NT2/D1 (cell line): ENCODE measurements at regions not wholly inside any gene's neighbourhood (a gene's known extent, or its start where the extent isn't known, plus 50 kb on each side); places are given as distances from the start of the nearest gene placed in this dataset.

Experiments used
- DNase-seq: peaks from one replicate; pipeline ENCODE4 v3.0.0-alpha.2; 2011; ENCODE audit warnings: low read depth, low spot score
- H3K27me3 ChIP-seq: 2 replicates; pipeline ENCODE4 v1.6.0; 2011; ENCODE audit warnings: mild to moderate bottlenecking; ENCODE audit not compliant: insufficient read length, insufficient read depth
- H3K36me3 ChIP-seq: 2 replicates; pipeline ENCODE4 v1.6.1; 2011; ENCODE audit warnings: mild to moderate bottlenecking, low read length, mixed read lengths; ENCODE audit not compliant: insufficient read depth, insufficient read length
- H3K4me1 ChIP-seq: 2 replicates; pipeline ENCODE4 v1.5.1; 2011; ENCODE audit not compliant: insufficient read depth, insufficient read length
- H3K4me3 ChIP-seq: 2 replicates; pipeline ENCODE4 v1.5.1; 2011; ENCODE audit warnings: low read depth; ENCODE audit not compliant: insufficient read length
- H3K9ac ChIP-seq: 2 replicates; pipeline ENCODE4 v1.6.0; 2011; ENCODE audit warnings: low read depth; ENCODE audit not compliant: insufficient read length
- H3K9me3 ChIP-seq: 2 replicates; pipeline ENCODE4 v1.5.1; 2011; ENCODE audit warnings: mild to moderate bottlenecking, low read length; ENCODE audit not compliant: insufficient read depth
- SUZ12 ChIP-seq: IDR thresholded peaks from 2 replicates; pipeline ENCODE4 v1.6.1; 2011; ENCODE audit not compliant: insufficient read length, insufficient read depth; ENCODE audit errors: extremely low read depth
- YY1 ChIP-seq: IDR thresholded peaks from 2 replicates; pipeline ENCODE4 v1.6.1; 2011; ENCODE audit not compliant: insufficient read length, insufficient read depth
- ZNF274 ChIP-seq: IDR thresholded peaks from 2 replicates; pipeline ENCODE4 v1.6.1; 2011; ENCODE audit warnings: mild to moderate bottlenecking, low read depth, low read length

- no peak for DNase-seq
- TF ChIP-seq SUZ12 (no peak), ZNF274 (no peak), YY1 (no peak)
- H3K9me3 ChIP-seq, result no peaks in the 10 kb centered on the region
- H3K36me3 ChIP-seq, result no peaks in the 10 kb centered on the region
- no peak overlapping the region for H3K4me3 ChIP-seq
- H3K9ac ChIP-seq, result no peak overlapping the region
- no peaks in the 10 kb centered on the region for H3K27me3 ChIP-seq
- no peaks in the 10 kb centered on the region for H3K4me1 ChIP-seq
Measured at GRCh38 chr4:123158576-123158975, 236.2 kb upstream of the NUDT6 start.

- no peak overlapping the region for H3K4me3 ChIP-seq
- H3K36me3 ChIP-seq, result no peaks in the 10 kb centered on the region
- H3K4me1 ChIP-seq, result no peaks in the 10 kb centered on the region
- DNase-seq, result no peak
- no peak overlapping the region for H3K9ac ChIP-seq
- no peaks in the 10 kb centered on the region for H3K27me3 ChIP-seq
- no peaks in the 10 kb centered on the region for H3K9me3 ChIP-seq
- TF ChIP-seq SUZ12, result no peak
- TF ChIP-seq YY1, result no peak
- no peak for TF ChIP-seq ZNF274
Measured at GRCh38 chr4:123159479-123159878, 237.1 kb upstream of the NUDT6 start.

GRCh38 chr4:123162859-123163258 is 233.7 kb upstream of the SPRY1 start:
- DNase-seq, result no peak
- Histone ChIP-seq H3K9me3 (peaks cover 5% of the 10 kb centered on the region; the same call in 1 of the 2 replicates), H3K9ac (no peak overlapping the region), H3K4me3 (no peak overlapping the region), H3K27me3 (no peaks in the 10 kb centered on the region), H3K36me3 (no peaks in the 10 kb centered on the region), H3K4me1 (no peaks in the 10 kb centered on the region)
- TF ChIP-seq YY1 (no peak), SUZ12 (no peak), ZNF274 (no peak)

GRCh38 chr4:123163501-123163900 is 233.1 kb upstream of the SPRY1 start:
- Histone ChIP-seq H3K4me3 (no peak overlapping the region), H3K9me3 (peaks cover 5% of the 10 kb centered on the region; the same call in 1 of the 2 replicates), H3K36me3 (no peaks in the 10 kb centered on the region), H3K9ac (no peak overlapping the region), H3K4me1 (no peaks in the 10 kb centered on the region), H3K27me3 (no peaks in the 10 kb centered on the region)
- TF ChIP-seq ZNF274 (no peak), YY1 (no peak), SUZ12 (no peak)
- DNase-seq, result no peak

GRCh38 chr4:123166023-123166422 is 230.6 kb upstream of the SPRY1 start:
- no peaks in the 10 kb centered on the region for H3K36me3 ChIP-seq
- H3K9ac ChIP-seq, result no peak overlapping the region
- no peak for DNase-seq
- H3K27me3 ChIP-seq, result no peaks in the 10 kb centered on the region
- peaks cover 5% of the 10 kb centered on the region; the same call in 1 of the 2 replicates for H3K9me3 ChIP-seq
- H3K4me1 ChIP-seq, result no peaks in the 10 kb centered on the region
- TF ChIP-seq YY1, result no peak
- no peak for TF ChIP-seq SUZ12
- no peak for TF ChIP-seq ZNF274
- no peak overlapping the region for H3K4me3 ChIP-seq

- no peak for TF ChIP-seq SUZ12
- TF ChIP-seq ZNF274, result no peak
- TF ChIP-seq YY1, result no peak
- Histone ChIP-seq H3K9ac (no peak overlapping the region), H3K4me1 (no peaks in the 10 kb centered on the region), H3K36me3 (no peaks in the 10 kb centered on the region), H3K4me3 (no peak overlapping the region), H3K27me3 (no peaks in the 10 kb centered on the region), H3K9me3 (peaks cover 5% of the 10 kb centered on the region; the same call in 1 of the 2 replicates)
- DNase-seq, result no peak
Measured at GRCh38 chr4:123167931-123168330, 228.7 kb upstream of the SPRY1 start.

GRCh38 chr4:123168812-123169211 is 227.8 kb upstream of the SPRY1 start:
- Histone ChIP-seq H3K4me1 (no peaks in the 10 kb centered on the region), H3K9me3 (peaks cover 5% of the 10 kb centered on the region; the same call in 1 of the 2 replicates), H3K9ac (no peak overlapping the region), H3K36me3 (no peaks in the 10 kb centered on the region), H3K27me3 (no peaks in the 10 kb centered on the region), H3K4me3 (no peak overlapping the region)
- no peak for DNase-seq
- TF ChIP-seq YY1 (no peak), ZNF274 (no peak), SUZ12 (no peak)

GRCh38 chr4:123170843-123171242 is 225.8 kb upstream of the SPRY1 start:
- Histone ChIP-seq H3K4me3 (no peak overlapping the region), H3K4me1 (no peaks in the 10 kb centered on the region), H3K36me3 (no peaks in the 10 kb centered on the region), H3K9ac (no peak overlapping the region), H3K9me3 (peaks cover 5% of the 10 kb centered on the region; the same call in 1 of the 2 replicates), H3K27me3 (no peaks in the 10 kb centered on the region)
- no peak for DNase-seq
- TF ChIP-seq SUZ12 (no peak), ZNF274 (no peak), YY1 (no peak)
